Stimulated activated CD4-positive, alpha-beta T cell treated with anti-CD3 and anti-CD28 coated beads, TNF-alpha, amount 100 ng/mL, for 1 hour (primary cell): ENCODE measurements at regions not wholly inside any gene's neighbourhood (a gene's known extent, or its start where the extent isn't known, plus 50 kb on each side); places are given as distances from the start of the nearest gene placed in this dataset.
"Not testable (repeated sequence)": the region's sequence is repeated elsewhere in the genome, so short reads cannot be mapped to it uniquely, and the experiment has no call there.

Experiments used
- DNase-seq, 3 donors: peaks; one replicate each; pipeline ENCODE4 v3.0.0-alpha.2; 2020; ENCODE audit warnings: low read depth in 3 of 3, low spot score in 1 of 3

DNA sequence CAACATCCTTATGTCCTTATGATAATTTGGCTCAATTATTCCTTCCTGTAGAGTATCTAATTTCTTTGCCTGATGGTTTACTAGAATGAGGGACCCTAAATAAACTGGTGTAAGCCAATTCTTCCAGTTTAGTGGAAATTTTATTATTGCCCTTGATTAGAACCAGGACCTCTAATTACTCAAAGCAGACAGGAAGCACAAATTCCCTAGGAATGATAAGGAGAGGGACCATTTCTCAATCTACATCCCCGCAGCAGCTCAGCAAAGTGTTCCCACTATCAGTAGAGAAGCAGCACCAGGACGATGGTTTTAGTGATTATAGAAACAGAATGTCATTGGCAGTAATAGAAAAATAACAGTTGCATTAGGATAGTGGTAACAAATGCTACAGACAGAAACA, 97.1 kb downstream of the PLPPR4 start:
- no peak for DNase-seq

DNA sequence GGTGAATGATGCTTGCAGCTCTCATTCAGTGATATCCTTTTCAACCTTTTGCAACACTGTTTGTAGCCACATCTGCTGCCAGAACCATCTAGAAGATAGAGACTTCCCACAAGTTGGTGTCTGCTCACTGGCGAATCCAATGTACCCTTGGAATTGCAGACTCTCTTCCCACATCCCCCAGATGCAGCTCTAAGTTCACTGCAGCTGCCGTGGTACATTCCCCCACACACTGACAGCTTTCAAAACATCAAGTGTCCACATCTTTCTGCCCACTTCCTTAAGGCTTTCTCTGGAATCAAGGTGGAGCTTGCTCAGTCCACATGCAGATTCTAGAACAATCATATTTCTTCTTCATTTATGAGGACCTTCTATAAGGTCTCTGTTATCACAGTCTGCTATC, 99.2 kb downstream of the PLPPR4 start:
- DNase-seq, result no peak

DNA sequence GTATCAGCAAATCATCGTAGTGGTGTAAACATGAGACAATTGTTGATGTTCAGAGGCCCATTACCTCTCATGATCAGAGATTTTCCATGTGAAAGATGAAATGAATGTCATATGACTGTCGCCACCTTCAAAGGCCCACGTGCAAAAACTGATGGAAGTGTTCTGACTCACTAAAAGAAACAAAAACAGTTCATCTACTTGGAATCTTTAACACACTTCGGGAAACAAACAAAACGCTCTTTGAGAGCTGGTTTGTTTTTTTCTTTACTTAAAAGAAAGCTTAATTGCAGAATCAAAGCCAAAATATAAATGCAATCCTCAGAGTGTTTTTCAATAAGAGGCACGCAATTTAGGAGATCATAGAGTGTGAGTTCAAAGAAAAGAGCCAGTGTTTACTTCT, 100.8 kb downstream of the PLPPR4 start:
- DNase-seq, result no peak

DNA sequence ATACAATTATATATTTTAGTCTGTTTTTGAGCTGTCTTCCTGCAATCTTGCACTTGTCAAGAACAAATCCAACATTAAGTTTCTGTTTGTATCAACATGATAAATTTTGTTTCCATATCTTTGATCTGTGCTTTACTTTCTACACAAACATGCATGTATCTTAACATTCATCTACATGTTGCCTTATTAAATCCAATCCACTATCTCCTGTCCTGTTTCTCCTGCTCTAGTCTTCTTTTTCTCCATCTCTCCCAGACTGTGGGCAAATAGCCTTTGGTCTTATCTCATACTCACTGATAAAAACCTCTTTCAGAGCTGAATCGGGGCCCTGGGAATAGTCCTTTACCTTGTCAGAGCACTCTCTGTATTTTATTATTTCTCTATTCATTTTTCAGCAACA, 101.3 kb downstream of the PLPPR4 start:
- DNase-seq, result no peak

DNA sequence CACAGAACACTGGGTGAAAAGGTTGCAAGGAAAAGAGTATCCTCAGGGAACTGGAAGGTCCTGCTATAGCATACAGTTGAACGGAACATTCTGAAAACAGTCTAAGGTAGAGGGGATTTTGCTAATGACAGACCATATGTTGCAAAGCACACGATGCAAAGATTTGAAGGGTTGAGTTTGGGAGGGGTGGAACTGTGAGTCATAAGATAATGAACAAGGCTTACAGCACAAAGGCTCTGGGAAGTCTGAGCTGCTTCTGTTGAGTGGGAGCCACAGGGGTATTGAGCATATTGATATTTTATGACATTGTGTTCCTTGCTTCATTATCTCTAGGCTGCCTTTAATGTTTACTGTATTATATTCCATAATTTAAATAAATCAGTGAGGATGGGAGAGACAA, 104.9 kb downstream of the PLPPR4 start:
- no peak for DNase-seq

DNA sequence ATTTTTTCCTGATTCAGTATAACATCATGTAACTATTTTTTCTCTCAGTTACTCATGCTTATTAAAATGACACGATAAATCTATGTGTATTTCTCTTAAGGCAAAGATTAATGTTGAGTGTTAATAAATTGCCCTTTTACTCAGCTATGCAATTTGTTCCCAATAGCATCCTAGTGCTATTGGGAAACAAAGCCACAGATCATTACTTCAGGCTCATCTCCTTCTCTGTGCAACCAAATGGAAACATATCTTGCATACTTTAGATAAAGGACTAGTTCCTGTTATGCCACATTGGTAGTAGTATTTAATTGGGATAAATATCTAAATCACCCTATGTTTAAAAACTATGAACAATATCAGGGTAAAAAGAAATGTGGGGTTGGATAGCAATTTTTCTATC, 106.2 kb downstream of the PLPPR4 start:
- no peak for DNase-seq

DNA sequence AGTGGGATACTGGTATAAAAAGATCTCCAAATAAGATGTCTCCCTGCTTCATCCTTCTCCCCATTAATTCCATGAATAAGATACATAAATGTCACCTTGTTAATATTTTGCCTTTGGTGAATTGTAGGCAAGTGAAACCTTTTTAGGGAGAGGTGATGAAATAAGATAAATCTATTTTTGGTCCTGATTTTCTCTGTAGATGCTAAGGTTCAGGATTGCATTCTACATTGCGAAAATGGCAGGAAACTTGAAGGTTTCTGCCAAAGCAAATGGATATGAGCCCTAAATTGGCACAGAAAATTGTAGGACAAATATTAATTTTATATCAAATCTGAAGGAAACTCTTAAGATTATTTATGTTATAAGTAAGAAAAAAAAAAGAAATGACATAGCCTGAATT, 107.1 kb downstream of the PLPPR4 start:
- no peak for DNase-seq

DNA sequence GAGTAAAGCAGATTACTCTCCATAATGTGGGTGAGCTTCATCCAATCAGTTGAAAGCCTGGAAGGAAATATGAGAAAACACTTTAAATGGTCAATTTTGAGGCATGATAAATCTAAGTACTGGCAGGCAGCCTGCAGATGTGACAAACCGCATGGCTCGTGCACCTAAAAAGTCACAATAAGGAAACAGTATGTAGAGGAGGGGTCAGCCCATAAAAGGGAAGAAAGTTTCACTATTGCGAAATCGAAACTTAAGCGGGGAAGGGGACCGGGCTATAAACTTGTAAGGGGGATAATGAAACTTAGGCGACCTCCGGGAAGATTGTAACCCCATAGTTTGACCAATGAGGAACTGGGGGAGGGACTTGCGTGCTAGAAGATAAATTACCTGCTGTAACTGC, 109.8 kb downstream of the PLPPR4 start:
- no peak for DNase-seq

DNA sequence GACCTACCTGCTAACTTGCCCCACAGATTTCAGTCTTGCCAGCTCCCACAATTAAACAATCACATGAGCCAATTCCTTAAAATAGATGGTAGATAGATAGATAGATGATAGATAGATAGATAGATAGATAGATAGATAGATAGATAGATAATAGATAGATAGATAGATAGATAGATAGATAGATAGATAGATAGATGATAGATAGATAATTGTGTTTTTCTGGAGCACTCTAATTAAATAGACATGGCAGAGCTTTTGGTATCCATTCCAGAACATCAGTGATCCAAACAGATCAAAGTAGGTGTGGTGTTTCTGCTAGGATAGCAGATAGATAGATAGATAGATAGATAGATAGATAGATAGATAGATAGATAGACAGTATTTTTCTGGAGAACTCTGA, 110.4 kb downstream of the PLPPR4 start:
- not testable (repeated sequence) for DNase-seq

DNA sequence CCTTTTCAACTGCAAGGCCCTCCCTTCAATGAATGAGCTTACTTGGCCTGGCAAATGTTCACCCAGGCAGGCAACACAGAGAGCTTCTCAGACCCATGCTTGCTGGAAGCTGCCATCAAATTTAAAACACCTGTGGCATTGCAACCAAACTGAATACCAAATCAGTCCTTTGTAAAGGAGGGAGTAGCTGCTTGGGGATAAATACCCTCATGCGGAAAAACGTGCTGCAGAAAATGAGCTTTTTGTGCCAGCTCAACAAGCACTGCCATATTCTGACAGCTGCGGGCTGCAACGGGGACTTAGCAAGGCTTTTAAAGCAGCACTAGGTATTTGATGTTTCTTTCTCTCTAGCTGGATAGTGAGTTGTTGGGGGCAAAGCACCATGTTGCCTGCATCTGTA, 119.7 kb downstream of the PLPPR4 start:
- DNase-seq, result no peak

DNA sequence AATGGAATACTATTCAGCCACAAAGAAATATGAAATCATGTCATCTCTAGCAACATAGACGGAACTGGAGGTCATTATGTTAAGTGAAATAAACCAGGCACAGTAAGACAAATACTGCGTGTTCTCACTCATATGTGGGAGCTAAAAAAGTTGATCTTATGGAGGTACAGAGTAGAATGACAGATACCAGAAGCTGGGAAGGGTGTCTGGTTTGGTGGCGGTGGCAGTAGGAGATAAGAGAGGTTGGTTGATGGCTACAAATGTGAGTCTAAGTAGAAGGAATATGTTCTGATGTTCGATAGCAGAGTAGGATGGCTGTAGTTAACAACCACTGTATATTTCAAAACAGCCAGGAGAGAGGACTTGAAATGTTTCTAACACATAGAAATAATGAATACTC, 121.6 kb downstream of the PLPPR4 start:
- no peak for DNase-seq

DNA sequence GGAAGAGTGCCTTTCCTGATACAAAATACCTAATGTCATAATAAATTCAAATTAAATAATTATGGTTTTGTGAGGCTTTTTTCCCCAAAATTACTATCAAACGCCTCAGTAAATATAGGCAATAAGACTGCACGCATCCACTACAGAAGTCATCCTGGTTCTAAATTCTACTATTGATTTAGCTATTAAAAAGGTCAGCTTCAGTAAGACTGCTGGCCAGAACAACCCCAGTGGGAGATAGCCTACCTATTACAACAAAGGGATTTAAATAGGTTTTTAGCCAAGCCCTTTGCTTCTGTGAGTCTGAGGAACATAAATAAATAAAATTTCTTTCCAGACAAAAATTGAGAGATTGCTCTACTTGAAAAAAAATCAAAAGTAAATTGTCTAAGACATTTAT, 132.1 kb downstream of the PLPPR4 start:
- DNase-seq, result no peak

DNA sequence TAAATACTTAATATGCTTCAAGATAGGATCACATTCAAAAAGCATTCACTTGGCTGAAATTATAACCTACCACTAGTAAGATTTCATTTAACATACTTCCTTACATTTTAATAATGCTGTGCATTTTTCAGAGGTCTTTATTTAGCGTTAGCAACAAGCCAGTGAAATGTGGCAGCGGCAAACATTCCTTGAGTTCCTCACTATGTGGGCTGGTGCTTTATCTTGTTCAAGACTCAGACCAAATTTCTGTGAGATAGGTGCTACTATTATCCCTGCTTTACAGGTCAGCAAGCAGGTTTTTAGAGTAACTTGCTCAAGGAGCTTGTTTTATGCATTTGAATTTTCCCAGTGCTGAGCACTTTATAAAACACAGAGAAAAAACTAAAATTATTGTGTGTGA, 132.7 kb downstream of the PLPPR4 start:
- DNase-seq, result no peak

DNA sequence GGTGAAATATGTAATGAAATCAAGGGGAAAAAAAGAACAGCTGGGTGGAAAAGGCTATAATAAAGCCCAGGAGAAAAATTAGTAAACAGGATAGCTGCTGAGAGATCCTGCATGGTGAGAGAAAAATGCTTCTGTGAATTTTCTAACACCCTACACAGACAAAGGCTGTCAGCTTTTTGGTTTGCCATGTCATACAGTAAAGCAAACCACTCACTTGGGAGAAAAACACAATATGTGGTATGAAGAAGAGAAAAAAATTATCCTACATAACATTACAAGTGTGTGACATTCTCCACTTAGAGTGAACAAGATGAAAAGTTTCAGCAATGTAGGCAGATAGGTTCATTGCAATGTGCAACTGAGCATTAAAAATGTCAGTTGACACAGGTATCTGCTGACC, 133.6 kb downstream of the PLPPR4 start:
- DNase-seq, result no peak

DNA sequence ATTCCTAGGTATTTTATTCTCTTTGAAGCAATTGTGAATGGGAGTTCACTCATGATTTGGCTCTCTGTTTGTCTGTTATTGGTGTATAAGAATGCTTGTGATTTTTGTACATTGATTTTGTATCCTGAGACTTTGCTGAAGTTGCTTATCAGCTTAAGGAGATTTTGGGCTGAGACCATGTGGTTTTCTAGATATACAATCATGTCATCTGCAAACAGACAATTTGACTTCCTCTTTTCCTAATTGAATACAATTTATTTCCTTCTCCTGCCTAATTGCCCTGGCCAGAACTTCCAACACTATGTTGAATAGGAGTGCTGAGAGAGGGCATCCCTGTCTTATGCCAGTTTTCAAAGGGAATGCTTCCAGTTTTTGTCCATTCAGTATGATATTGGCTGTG, 137.3 kb downstream of the PLPPR4 start:
- not testable (repeated sequence) for DNase-seq

DNA sequence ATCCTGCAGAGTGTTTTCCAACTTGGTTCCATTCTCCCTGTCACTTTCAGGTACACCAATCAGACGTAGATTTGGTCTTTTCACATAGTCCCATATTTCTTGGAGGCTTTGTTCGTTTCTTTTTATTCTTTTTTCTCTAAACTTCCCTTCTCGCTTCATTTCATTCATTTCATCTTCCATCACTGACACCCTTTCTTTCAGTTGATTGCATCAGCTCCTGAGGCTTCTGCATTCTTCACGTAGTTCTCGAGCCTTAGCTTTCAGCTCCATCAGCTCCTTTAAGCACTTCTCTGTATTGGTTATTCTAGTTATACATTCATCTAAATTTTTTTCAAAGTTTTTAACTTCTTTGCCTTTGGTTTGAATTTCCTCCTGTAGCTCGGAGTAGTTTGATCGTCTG, 140.1 kb downstream of the PLPPR4 start:
- DNase-seq, result not testable (repeated sequence)

DNA sequence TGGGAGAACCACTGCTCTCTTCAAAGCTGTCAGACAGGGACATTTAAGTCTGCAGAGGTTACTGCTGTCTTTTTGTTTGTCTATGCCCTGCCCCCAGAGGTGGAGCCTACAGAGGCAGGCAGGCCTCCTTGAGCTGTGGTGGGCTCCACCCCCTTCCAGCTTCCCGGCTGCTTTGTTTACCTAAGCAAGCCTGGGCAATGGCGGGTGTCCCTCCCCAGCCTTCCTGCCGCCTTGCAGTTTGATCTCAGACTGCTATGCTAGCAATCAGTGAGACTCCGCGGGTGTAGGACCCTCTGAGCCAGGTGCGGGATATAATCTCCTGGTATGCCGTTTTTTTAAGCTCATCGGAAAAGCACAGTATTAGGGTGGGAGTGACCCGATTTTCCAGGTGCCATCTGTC, 141.0 kb downstream of the PLPPR4 start:
- not testable (repeated sequence) for DNase-seq

DNA sequence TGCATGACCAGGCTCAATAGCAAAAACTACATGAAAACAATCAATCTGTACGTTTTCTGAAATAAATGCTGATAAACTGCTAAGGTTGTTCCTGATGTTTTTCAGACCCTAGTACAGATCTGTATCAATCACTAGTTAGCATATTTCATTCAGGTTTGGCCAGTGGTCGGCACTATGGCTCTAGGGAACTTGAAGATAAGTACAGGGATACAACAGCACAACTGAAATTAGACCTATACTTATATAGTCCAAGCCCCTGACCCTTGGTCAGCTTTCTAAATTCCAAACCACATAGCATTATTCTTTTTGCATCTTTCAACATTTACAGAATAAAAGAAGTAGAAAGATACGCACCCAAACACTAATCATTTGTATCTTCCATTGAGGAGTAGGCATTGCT, 142.7 kb downstream of the PLPPR4 start:
- DNase-seq, result no peak

DNA sequence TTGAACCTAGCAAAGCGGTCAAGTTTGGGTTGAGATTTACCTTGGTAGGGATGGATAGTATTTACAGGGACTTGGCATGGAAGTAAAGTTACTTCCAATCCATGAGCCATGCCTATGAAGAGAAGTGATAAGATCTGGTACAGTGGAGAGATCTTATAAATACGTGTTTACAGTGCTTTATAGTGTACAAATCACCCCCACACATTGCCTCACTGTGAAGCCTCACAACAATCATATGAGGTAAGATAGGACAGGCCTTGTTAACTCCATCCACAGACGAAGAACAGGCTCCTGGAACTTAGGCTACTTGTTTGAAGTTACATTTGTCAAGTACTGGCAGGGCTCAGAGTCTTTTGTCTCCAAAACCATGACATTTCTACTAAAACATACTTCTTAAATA, 159.8 kb downstream of the PLPPR4 start:
- DNase-seq, result no peak

DNA sequence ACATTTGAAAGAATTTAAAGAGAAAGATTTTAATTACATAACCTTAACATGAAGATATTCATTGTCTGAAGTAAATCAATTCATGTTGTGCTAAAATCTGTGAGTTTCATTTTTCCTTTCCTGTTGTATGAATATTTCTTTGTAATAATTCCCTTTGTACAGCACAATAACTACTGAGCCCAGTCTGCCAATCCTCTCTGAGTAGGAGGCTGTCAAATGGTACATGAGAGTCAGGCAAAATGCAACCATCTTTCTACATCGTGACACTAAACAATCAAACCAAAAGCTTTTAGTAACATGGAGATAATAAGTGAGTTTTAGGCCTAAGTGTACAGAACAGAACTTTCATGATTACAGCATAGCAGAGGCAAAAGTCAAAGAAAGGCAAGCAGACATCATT, 165.5 kb downstream of the PLPPR4 start:
- no peak for DNase-seq

DNA sequence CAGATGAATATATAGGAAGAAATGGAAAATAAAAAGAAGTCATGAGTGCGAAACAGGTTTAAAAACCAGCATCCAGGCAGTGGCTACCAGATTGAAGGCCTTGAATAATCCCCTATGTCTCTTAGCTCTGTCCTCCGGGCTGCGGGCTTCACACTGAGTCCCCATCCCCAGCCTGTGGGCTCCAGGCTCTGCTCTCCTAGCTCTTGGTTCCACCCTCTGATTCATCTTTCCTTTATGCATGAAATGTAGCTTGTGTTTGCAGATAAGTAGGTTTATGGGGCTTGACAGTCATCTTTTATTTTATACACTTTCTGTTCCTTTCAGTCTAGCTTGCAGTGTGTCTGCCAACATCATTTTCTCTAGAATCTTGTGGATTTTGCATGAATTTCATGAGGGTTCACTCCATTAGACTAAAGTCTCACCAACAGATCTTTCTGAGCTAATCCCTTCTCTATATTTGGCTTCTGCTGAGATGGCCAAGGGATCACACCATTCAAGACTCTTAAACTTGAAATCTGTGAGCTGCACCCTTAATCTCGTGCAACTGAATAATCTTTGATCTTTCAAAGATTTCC, 174.5 kb downstream of the PLPPR4 start:
- DNase-seq, result no peak

DNA sequence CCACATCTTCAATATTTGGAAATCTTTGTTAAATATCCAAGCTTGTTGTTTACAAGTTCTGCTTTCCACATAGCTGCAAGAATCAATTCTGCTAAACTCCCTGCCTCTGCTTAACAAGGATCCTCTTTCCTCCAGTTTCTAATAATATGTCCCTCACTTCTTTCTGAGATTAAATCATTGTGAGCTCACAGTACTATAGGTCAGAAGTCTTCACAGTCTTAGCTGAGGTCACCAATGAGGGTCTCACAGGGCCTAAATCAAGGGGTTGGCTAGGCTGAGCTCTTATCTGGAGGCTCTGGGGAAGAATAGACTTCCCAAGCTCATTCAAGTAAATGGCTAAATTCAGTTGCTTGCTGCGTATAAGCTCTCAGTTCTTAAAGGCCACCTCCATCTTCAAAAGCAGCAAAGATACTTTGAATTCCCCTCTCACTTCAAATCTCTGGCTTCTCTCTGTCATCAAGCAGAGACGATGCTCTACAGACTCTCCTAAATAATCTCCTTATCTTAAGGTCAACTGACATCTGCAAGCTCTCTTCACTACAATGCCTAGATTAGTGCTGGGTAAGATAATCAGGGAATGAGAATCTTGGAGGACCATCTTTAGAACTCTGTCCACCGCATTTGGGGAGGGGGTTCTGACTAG, 175.3 kb downstream of the PLPPR4 start:
- DNase-seq, result no peak

DNA sequence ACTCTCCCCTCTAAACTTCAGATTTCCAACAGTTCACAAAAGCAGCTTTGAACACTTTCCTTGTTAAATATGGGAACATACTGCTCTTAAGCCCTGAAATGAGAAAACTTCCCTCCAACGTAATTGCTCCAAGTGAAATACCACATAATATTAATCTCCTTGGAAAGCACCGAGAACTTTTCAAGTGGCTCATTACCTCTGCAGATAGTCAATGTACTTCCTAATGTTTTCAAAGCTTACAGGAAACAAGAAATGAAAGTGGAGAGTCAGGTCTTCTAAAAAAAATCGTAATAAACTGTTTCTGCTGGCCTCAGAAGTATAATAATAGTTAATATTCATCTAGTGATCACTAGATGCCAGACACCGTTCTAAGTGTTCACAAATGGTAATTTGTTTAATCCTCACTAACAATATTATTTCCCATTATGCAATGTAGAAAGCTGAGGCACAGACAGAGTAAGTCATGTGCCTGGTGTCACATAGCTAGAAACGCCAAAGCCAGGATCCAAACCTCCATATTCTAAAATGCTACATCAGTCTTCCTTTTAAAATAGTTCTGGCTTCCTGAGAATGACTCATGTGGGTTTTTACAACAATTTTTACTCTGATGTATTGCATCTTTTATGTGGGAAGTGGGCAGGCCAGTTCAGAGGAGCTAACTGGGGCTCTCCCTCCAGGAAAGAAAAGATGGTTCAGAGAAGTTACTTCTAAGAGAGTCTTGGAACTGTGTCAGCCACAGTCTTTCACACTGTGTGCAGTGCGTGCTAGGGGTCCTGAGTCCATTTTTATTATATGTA, 177.2 kb downstream of the PLPPR4 start:
- no peak for DNase-seq
